Psoas muscle (tissue), 7 donors: ENCODE measurements at regions not wholly inside any gene's neighbourhood (a gene's known extent, or its start where the extent isn't known, plus 50 kb on each side); places are given as distances from the start of the nearest gene placed in this dataset.

Experiments used
- ATAC-seq, 4 donors: fragments of 200-7000 bp; cut with Tn5 transposase; one replicate each; pipeline ENCODE4 v1.9.1; 2020; ENCODE audit warnings: moderate library complexity in 3 of 4, mild to moderate bottlenecking in 2 of 4
- DNase-seq, 2 donors: peaks; one replicate each; pipeline ENCODE4 v3.0.0-alpha.2; 2020
- H3K27ac ChIP-seq: fragments of 200-600 bp; one replicate; pipeline ENCODE4 v1.8.0; 2022
- H3K27me3 ChIP-seq, 3 donors: fragments of 200-600 bp in 1 of 3; one replicate each; pipeline versions ENCODE4 v1.6.1 to v1.8.0; 2013 to 2022; ENCODE audit warnings: low read length in 2 of 3, mild to moderate bottlenecking in 2 of 3, moderate library complexity in 1 of 3; ENCODE audit not compliant: insufficient read depth in 3 of 3
- H3K36me3 ChIP-seq, 2 donors: fragments of 200-600 bp in 1 of 2; one replicate each; pipeline versions ENCODE4 v1.6.1 to v1.8.0; 2013 to 2022; ENCODE audit warnings: low read depth in 1 of 2, mild to moderate bottlenecking in 1 of 2, moderate library complexity in 1 of 2; ENCODE audit not compliant: insufficient read depth in 1 of 2
- H3K4me1 ChIP-seq: fragments of 200-600 bp; one replicate; pipeline ENCODE4 v1.8.0; 2022
- H3K4me3 ChIP-seq: fragments of 200-600 bp; one replicate; pipeline ENCODE4 v1.8.0; 2022; ENCODE audit warnings: mild to moderate bottlenecking
- H3K9me3 ChIP-seq: fragments of 200-600 bp; one replicate; pipeline ENCODE4 v1.8.0; 2022
- CTCF ChIP-seq: fragments of 200-600 bp; IDR thresholded peaks from one replicate; pipeline ENCODE4 v1.8.0; 2022; ENCODE audit warnings: antibody characterized with exemption
- WGBS, 3 donors: extraction: QIAGEN DNeasy Blood & Tissue Kit; methylation state at CpG; one replicate each; pipeline versions ENCODE4 v1.1.6 to v1.1.7; 2013; 5-methylcytosine and 5-hydroxymethylcytosine counted together
- intact Hi-C, 2 donors: fragments of 100-400 bp; cut with DNase I; formaldehyde crosslinking; loops; one replicate each; pipeline versions ENCODE4 v1.11.0 to v1.14.2; 2022
- donor health status: healthy with polysubstance abuse.
- donor health status: DM: no; HTN: no; CAD: no; lungs with moderate emphysema.
- donor health status: Bipolar disorder and iron deficiency.
- donor health status: healthy.
- donor health status: DM: yes; HTN: yes; CAD: no.
- donor health status: DM: no; HTN: no; CAD: no.
- donor health status: DM: yes; HTN: yes; CAD: no.

GRCh38 chr1:219120624-219121544 is 52.8 kb upstream of the LYPLAL1 start:
- intact Hi-C loops: loop anchor here in 1 of 2 donors (5.0 kb wide), 1 partner anchor 51 kb away; the partner anchor contains the start of gene LYPLAL1
- WGBS, 3 donors: 54 to 62% (median 61%) methylated on average over 6 of the region's 6 CpGs
- no peaks in the 10 kb centered on the region for H3K27me3 ChIP-seq
- H3K4me3 ChIP-seq: no peak overlapping the region
- ATAC-seq (peak; percentile 27 to 68 (median 51)), DNase-seq (peak; percentile 6 to 40)
- H3K36me3 ChIP-seq: no peaks in the 10 kb centered on the region
- H3K4me1 ChIP-seq: peaks cover 37% of the 10 kb centered on the region
- H3K9me3 ChIP-seq: no peaks in the 10 kb centered on the region
- TF ChIP-seq CTCF: no peak
- H3K27ac ChIP-seq: peak overlapping the region; percentile 19

- H3K27me3 ChIP-seq: no peaks in the 10 kb centered on the region
- no peaks in the 10 kb centered on the region for H3K9me3 ChIP-seq
- H3K27ac ChIP-seq: no peak overlapping the region
- no peaks in the 10 kb centered on the region for H3K36me3 ChIP-seq
- WGBS, 3 donors: 61 to 75% (median 70%) methylated on average over 2 of the region's 2 CpGs
- peaks cover 43% of the 10 kb centered on the region for H3K4me1 ChIP-seq
- no peak for TF ChIP-seq CTCF
- intact Hi-C loops: loop anchor here in 1 of 2 donors (5.0 kb wide), 1 partner anchor 51 kb away; the partner anchor contains the start of gene LYPLAL1
- DNase-seq (no peak), ATAC-seq (no peak)
- H3K4me3 ChIP-seq: no peak overlapping the region
Observed at GRCh38 chr1:219121679-219122078, 52.0 kb upstream of the LYPLAL1 start.

GRCh38 chr1:219123036-219123435 is 50.6 kb upstream of the LYPLAL1 start:
- ATAC-seq: peak in 1 of 4 donors; percentile 25
- DNase-seq: peak in 1 of 2 donors; percentile 25
- Histone ChIP-seq H3K9me3 (no peaks in the 10 kb centered on the region), H3K4me1 (peaks cover 43% of the 10 kb centered on the region), H3K36me3 (no peaks in the 10 kb centered on the region), H3K27ac (peak overlapping the region; percentile 13), H3K4me3 (no peak overlapping the region), H3K27me3 (no peaks in the 10 kb centered on the region)
- TF ChIP-seq CTCF: no peak
- 29 to 35% (median 33%) methylated on average over 4 of the region's 4 CpGs for WGBS, 3 donors
- intact Hi-C loops: loop anchor here in 1 of 2 donors (5.0 kb wide), 1 partner anchor 49 kb away; the partner anchor contains the start of gene LYPLAL1
